ENCODE measurements at regions not wholly inside any gene's neighbourhood (a gene's known extent, or its start where the extent isn't known, plus 50 kb on each side); places are given as distances from the start of the nearest gene placed in this dataset.

DNA sequence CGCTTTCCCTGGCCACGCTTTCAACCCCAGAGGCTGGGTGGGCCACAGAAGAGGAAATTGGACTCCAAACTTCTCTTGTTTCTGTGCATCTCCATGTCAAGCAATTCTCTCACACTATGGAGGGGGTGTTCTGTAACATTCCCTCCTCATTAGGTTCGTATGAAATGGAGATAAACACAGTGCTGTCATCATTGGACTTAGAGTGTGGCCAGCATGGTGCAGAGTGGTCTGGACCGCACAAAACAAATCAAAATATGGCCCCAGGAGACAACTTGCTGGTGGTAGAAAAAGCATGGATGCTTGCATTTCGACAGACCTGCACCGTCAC lies 655.2 kb downstream of the BNC2 start:
- Histone ChIP-seq H3K9me2 (replicated peaks; ENCODE audit: control insufficient read depth, low read length) (no peaks in the 10 kb centered on the region), H3K79me2 (ENCODE audit: control insufficient read depth, low read length) (no peaks in the 10 kb centered on the region), H3K27me3 (ENCODE audit: control insufficient read depth, low read length) (no peaks in the 10 kb centered on the region), H3F3A (ENCODE audit: control insufficient read depth, insufficient read depth) (no peaks in the 10 kb centered on the region), H3K9me3 (ENCODE audit: control insufficient read depth, insufficient read depth, low read length) (no peaks in the 10 kb centered on the region), H3K4me2 (ENCODE audit: low read length) (no peak overlapping the region), H3K4me1 (ENCODE audit: control insufficient read depth, low read length) (no peaks in the 10 kb centered on the region), H3K27ac (ENCODE audit: low read depth, low read length) (no peak overlapping the region), H3K36me3 (ENCODE audit: control insufficient read depth, low read length) (no peaks in the 10 kb centered on the region), H3K4me3 (ENCODE audit: low read length) (no peak overlapping the region), H4K20me1 (ENCODE audit: control insufficient read depth, insufficient read depth, low read depth, low read length) (no peaks in the 10 kb centered on the region)
- TF ChIP-seq, protein P1, sequence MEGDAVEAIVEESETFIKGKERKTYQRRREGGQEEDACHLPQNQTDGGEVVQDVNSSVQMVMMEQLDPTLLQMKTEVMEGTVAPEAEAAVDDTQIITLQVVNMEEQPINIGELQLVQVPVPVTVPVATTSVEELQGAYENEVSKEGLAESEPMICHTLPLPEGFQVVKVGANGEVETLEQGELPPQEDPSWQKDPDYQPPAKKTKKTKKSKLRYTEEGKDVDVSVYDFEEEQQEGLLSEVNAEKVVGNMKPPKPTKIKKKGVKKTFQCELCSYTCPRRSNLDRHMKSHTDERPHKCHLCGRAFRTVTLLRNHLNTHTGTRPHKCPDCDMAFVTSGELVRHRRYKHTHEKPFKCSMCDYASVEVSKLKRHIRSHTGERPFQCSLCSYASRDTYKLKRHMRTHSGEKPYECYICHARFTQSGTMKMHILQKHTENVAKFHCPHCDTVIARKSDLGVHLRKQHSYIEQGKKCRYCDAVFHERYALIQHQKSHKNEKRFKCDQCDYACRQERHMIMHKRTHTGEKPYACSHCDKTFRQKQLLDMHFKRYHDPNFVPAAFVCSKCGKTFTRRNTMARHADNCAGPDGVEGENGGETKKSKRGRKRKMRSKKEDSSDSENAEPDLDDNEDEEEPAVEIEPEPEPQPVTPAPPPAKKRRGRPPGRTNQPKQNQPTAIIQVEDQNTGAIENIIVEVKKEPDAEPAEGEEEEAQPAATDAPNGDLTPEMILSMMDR (IDR thresholded peaks at IDR 0.05; ENCODE audit: low read depth, low read length, poor library complexity, severe bottlenecking) = no peak
- no peak for TF ChIP-seq EZH2phosphoT487 (IDR thresholded peaks at IDR 0.05; ENCODE audit: borderline replicate concordance, low read length)

DNA sequence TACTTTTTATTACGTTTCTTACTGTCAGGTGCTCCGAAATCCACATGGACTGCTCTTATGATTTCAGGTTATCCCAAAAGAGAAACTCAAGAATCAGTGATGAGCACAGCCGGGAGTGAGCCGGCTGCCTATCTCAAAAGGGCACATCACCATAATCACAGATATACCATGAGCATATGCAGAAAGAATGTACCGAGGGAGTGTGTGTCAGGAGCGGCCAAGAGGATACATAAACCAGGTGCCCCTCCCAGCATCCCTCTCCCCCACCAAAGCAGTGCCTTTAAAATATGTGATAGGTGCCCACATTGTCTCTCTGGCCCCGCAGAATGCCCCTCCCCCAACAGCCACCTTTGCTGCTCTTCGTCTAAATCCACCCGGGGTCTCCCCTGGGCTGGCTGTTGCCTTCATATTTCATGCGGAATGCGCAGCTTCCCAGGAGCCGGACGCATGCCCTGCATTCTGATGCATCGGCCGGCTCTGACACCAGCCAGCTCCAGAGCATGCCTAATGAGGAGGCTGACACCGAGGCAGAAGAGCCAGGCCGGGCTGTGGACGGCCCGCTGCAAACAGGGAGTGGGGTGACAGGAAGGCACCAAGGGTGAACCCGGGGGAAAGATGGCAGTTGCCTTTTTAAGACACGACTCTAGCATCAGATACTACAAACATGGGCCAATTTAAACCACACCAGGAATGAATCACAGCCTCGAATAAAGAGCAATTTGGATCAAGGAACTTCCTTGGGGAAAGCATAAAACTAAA lies 652.3 kb downstream of the BNC2 start:
- Histone ChIP-seq H3K9me3 (ENCODE audit: control insufficient read depth, insufficient read depth, low read length) (no peaks in the 10 kb centered on the region), H3K4me2 (ENCODE audit: low read length) (no peak overlapping the region), H3K79me2 (ENCODE audit: control insufficient read depth, low read length) (no peaks in the 10 kb centered on the region), H3K27me3 (ENCODE audit: control insufficient read depth, low read length) (no peaks in the 10 kb centered on the region), H3K27ac (ENCODE audit: low read depth, low read length) (no peak overlapping the region), H3F3A (ENCODE audit: control insufficient read depth, insufficient read depth) (no peaks in the 10 kb centered on the region), H3K4me3 (ENCODE audit: low read length) (no peak overlapping the region), H4K20me1 (ENCODE audit: control insufficient read depth, insufficient read depth, low read depth, low read length) (no peaks in the 10 kb centered on the region), H3K36me3 (ENCODE audit: control insufficient read depth, low read length) (no peaks in the 10 kb centered on the region), H3K4me1 (ENCODE audit: control insufficient read depth, low read length) (no peaks in the 10 kb centered on the region), H3K9me2 (replicated peaks; ENCODE audit: control insufficient read depth, low read length) (no peaks in the 10 kb centered on the region)
- TF ChIP-seq, protein P1 (IDR thresholded peaks at IDR 0.05; ENCODE audit: low read depth, low read length, poor library complexity, severe bottlenecking) = no peak
- TF ChIP-seq EZH2phosphoT487 (IDR thresholded peaks at IDR 0.05; ENCODE audit: borderline replicate concordance, low read length) = no peak

DNA sequence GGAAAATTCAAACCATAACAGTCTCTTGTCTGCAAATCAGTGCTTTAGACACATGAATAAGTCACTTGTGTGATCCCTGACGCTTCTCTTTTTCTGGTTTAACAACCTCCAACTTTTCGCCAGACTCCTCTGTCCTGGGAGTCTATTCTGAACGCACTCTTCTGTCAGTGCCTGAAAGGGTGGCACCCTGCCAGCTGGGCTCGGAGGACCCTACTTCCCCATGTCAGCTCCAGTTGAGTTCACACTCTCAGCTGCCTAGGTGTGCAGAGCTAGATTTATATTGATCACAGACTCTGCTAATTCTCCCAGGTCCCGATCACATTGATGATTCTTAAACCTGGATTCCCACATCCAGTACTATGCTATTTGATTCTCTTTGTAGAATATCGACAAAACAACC lies 649.1 kb downstream of the BNC2 start:
- no peaks in the 10 kb centered on the region for H3F3A ChIP-seq (ENCODE audit: control insufficient read depth, insufficient read depth)
- no peaks in the 10 kb centered on the region for H3K9me3 ChIP-seq (ENCODE audit: control insufficient read depth, insufficient read depth, low read length)
- no peak overlapping the region for H3K4me2 ChIP-seq (ENCODE audit: low read length)
- no peak overlapping the region for H3K4me3 ChIP-seq (ENCODE audit: low read length)
- H3K4me1 ChIP-seq (ENCODE audit: control insufficient read depth, low read length) = no peaks in the 10 kb centered on the region
- H3K9me2 ChIP-seq (replicated peaks; ENCODE audit: control insufficient read depth, low read length) = no peaks in the 10 kb centered on the region
- H4K20me1 ChIP-seq (ENCODE audit: control insufficient read depth, insufficient read depth, low read depth, low read length) = no peaks in the 10 kb centered on the region
- no peak overlapping the region for H3K27ac ChIP-seq (ENCODE audit: low read depth, low read length)
- H3K79me2 ChIP-seq (ENCODE audit: control insufficient read depth, low read length) = no peaks in the 10 kb centered on the region
- H3K36me3 ChIP-seq (ENCODE audit: control insufficient read depth, low read length) = no peaks in the 10 kb centered on the region
- H3K27me3 ChIP-seq (ENCODE audit: control insufficient read depth, low read length) = no peaks in the 10 kb centered on the region
- TF ChIP-seq EZH2phosphoT487 (IDR thresholded peaks at IDR 0.05; ENCODE audit: borderline replicate concordance, low read length) = no peak
- TF ChIP-seq, protein P1 (IDR thresholded peaks at IDR 0.05; ENCODE audit: low read depth, low read length, poor library complexity, severe bottlenecking) = no peak
